ENCODE measurements at regions not wholly inside any gene's neighbourhood (a gene's known extent, or its start where the extent isn't known, plus 50 kb on each side); places are given as distances from the start of the nearest gene placed in this dataset.

DNA sequence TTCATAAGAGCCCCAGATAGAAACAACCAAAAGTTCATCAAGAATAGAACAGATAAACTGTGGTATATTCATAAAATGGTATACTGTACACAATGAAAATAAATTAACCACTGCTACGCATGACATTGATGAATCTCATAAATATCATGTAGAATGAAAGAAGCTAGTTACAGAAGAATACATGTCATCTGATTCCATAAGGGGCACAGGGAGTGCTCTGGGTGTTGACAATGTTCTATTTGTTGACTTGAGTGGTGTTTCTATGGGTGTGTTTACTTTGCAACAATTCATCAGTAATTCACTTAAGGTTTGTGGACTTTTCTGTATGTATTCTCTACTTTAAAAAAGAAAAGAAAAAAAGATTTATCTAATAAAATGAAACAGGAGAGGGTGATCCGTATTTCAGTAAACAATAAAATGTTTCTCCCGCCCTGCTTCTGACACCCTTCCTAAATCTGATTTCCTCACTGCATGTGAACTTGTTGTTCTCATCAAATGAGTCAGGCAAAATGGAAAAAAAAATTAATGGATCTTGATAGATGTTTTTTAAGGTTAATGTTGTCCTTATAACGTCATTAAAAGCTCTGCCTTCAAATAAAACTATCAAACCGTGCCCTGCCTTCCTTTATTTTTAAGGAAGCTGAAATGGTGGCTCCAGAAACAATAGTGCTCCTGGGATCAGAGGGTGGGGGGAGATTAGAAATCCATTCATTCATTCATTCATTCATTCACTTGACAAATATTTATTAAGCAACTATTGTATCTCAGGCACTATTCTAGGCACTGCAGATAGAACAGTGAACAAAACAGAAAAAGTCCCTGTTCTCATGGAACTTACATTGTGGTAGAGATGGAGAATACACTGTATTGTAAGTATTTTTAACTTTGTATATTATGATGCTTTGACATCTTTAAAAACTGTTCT, 77.2 kb upstream of the CD44 start:
- no peaks in the 10 kb centered on the region for H3K4me1 ChIP-seq (ENCODE audit: low read depth, poor library complexity, severe bottlenecking)
- H3K27ac ChIP-seq: no peak overlapping the region
- H4K20me1 ChIP-seq (ENCODE audit: insufficient read depth): no peaks in the 10 kb centered on the region
- H3K27me3 ChIP-seq (ENCODE audit: insufficient read depth, low read depth): no peaks in the 10 kb centered on the region
- no peak overlapping the region for H2AFZ ChIP-seq (ENCODE audit: low read depth)
- no peak overlapping the region for H3K4me3 ChIP-seq (IDR thresholded peaks at IDR 0.05; ENCODE audit: insufficient read depth, low read depth, low read length)
- TF ChIP-seq, protein P1, sequence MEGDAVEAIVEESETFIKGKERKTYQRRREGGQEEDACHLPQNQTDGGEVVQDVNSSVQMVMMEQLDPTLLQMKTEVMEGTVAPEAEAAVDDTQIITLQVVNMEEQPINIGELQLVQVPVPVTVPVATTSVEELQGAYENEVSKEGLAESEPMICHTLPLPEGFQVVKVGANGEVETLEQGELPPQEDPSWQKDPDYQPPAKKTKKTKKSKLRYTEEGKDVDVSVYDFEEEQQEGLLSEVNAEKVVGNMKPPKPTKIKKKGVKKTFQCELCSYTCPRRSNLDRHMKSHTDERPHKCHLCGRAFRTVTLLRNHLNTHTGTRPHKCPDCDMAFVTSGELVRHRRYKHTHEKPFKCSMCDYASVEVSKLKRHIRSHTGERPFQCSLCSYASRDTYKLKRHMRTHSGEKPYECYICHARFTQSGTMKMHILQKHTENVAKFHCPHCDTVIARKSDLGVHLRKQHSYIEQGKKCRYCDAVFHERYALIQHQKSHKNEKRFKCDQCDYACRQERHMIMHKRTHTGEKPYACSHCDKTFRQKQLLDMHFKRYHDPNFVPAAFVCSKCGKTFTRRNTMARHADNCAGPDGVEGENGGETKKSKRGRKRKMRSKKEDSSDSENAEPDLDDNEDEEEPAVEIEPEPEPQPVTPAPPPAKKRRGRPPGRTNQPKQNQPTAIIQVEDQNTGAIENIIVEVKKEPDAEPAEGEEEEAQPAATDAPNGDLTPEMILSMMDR (conservative IDR thresholded peaks at IDR 0.05; ENCODE audit: low read depth, low read length): no peak
- H3K4me2 ChIP-seq: no peak overlapping the region
- no peaks in the 10 kb centered on the region for H3K79me2 ChIP-seq (ENCODE audit: insufficient read depth, low read depth)
- H3K9ac ChIP-seq: no peak overlapping the region
- no peaks in the 10 kb centered on the region for H3K36me3 ChIP-seq (ENCODE audit: insufficient read depth)

DNA sequence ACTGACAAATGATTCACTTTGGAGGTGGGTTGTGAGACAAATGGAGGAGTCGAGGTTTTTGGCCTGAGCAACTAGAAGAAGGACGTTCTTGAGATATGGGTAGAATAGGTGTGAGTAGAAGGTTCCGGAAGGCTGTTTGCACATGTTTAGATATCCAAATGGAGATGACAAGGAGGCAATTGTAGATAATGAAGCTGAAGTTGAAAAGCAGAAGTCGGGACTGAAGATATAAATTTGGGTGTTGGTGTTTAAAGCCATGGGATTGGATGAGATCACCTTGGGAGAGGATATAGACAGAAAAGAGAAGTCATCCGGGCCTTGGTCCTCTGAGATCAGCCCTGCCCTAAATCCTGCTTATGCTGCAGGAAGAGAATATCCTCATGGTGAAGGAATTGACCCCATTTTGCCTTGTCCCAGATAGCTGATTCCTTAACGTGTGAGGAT, 75.5 kb upstream of the CD44 start:
- no peaks in the 10 kb centered on the region for H3K27me3 ChIP-seq (ENCODE audit: insufficient read depth, low read depth)
- no peak overlapping the region for H3K4me3 ChIP-seq (IDR thresholded peaks at IDR 0.05; ENCODE audit: insufficient read depth, low read depth, low read length)
- no peaks in the 10 kb centered on the region for H3K79me2 ChIP-seq (ENCODE audit: insufficient read depth, low read depth)
- H3K4me1 ChIP-seq (ENCODE audit: low read depth, poor library complexity, severe bottlenecking): no peaks in the 10 kb centered on the region
- no peak overlapping the region for H3K27ac ChIP-seq
- H3K4me2 ChIP-seq: no peak overlapping the region
- H4K20me1 ChIP-seq (ENCODE audit: insufficient read depth): no peaks in the 10 kb centered on the region
- H3K36me3 ChIP-seq (ENCODE audit: insufficient read depth): no peaks in the 10 kb centered on the region
- no peak overlapping the region for H3K9ac ChIP-seq
- TF ChIP-seq, protein P1 (conservative IDR thresholded peaks at IDR 0.05; ENCODE audit: low read depth, low read length): no peak
- no peak overlapping the region for H2AFZ ChIP-seq (ENCODE audit: low read depth)

DNA sequence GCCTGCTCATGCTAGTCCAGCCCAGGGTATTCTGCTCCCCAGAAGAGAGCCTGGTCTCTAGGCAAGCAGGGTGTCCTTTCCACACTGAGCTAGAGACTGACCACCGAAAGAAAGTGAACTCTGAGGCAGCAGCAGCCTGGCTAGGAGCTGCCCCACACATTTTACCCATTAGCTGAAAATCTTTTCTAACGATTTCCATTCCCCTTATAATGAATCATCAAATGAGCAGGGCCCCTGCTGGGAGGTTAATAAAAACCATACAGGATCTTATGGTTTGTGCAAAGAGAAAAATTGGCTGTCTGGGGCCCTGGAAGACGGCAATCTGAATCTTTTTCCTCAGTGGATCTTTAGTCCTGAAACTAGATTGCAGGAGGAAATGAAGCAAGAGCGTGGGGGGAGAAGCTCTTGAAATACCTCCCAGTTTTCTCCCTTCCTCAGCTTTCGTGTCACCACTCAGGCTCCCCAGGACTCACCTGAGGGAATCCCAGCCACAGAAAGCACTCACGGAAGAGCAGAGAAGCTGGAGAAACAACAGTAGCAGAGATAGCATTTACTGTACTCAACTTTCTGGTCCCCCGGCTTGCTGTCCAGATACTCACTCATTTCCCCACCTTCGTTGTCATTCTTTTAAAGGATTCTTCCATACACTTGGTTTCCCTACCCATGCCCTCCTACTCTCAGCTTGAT, 74.7 kb upstream of the CD44 start:
- no peaks in the 10 kb centered on the region for H3K36me3 ChIP-seq (ENCODE audit: insufficient read depth)
- TF ChIP-seq, protein P1 (conservative IDR thresholded peaks at IDR 0.05; ENCODE audit: low read depth, low read length): no peak
- H3K27me3 ChIP-seq (ENCODE audit: insufficient read depth, low read depth): no peaks in the 10 kb centered on the region
- H4K20me1 ChIP-seq (ENCODE audit: insufficient read depth): no peaks in the 10 kb centered on the region
- no peak overlapping the region for H3K27ac ChIP-seq
- no peak overlapping the region for H2AFZ ChIP-seq (ENCODE audit: low read depth)
- no peak overlapping the region for H3K4me2 ChIP-seq
- H3K4me1 ChIP-seq (ENCODE audit: low read depth, poor library complexity, severe bottlenecking): no peaks in the 10 kb centered on the region
- no peaks in the 10 kb centered on the region for H3K79me2 ChIP-seq (ENCODE audit: insufficient read depth, low read depth)
- H3K4me3 ChIP-seq (IDR thresholded peaks at IDR 0.05; ENCODE audit: insufficient read depth, low read depth, low read length): no peak overlapping the region
- no peak overlapping the region for H3K9ac ChIP-seq

DNA sequence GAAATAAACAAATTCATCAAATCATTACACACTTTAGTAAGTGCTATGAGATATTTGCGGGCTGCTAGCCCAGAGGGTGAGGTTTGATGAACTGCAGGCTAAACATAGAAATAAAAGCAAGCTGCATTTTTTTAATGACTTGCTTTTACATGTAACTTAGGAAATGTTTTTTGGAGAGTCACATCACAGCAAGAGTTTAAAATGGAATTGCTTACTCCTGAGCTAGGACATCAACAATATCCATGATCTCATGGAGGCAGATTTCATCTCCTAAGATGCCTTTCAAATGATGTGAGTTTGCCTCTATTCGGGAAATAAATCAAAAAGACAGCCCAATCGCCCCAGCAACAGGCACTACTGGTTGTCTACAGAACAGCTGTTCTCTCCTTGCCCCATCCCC, 73.4 kb upstream of the CD44 start:
- no peaks in the 10 kb centered on the region for H3K4me1 ChIP-seq (ENCODE audit: low read depth, poor library complexity, severe bottlenecking)
- no peak overlapping the region for H2AFZ ChIP-seq (ENCODE audit: low read depth)
- no peaks in the 10 kb centered on the region for H3K36me3 ChIP-seq (ENCODE audit: insufficient read depth)
- no peak overlapping the region for H3K4me3 ChIP-seq (IDR thresholded peaks at IDR 0.05; ENCODE audit: insufficient read depth, low read depth, low read length)
- no peak overlapping the region for H3K4me2 ChIP-seq
- no peaks in the 10 kb centered on the region for H4K20me1 ChIP-seq (ENCODE audit: insufficient read depth)
- H3K27ac ChIP-seq: no peak overlapping the region
- no peak overlapping the region for H3K9ac ChIP-seq
- TF ChIP-seq, protein P1 (conservative IDR thresholded peaks at IDR 0.05; ENCODE audit: low read depth, low read length): no peak
- no peaks in the 10 kb centered on the region for H3K79me2 ChIP-seq (ENCODE audit: insufficient read depth, low read depth)
- H3K27me3 ChIP-seq (ENCODE audit: insufficient read depth, low read depth): no peaks in the 10 kb centered on the region
